Body of pancreas (tissue), 4 donors: ENCODE measurements at regions not wholly inside any gene's neighbourhood (a gene's known extent, or its start where the extent isn't known, plus 50 kb on each side); places are given as distances from the start of the nearest gene placed in this dataset.

ENCODE experiments used
- ATAC-seq: fragments of 150-250 bp; one replicate; pipeline ENCODE4 v1.9.1; 2016
- DNase-seq, 4 donors: peaks; one replicate each; pipeline ENCODE4 v3.0.0-alpha.2; 2019
- H3K27ac ChIP-seq, 4 donors: fragments of 200-600 bp; sonication (generic); 1 replicate in 3 of 4; 2 replicates in 1 of 4; pipeline versions ENCODE4 v1.5.1 to v1.6.1; 2016 to 2019; ENCODE audit warnings: mild to moderate bottlenecking in 1 of 4, mixed read lengths in 1 of 4, moderate library complexity in 1 of 4
- H3K27me3 ChIP-seq, 2 donors: fragments of 200-600 bp; sonication (generic); one replicate each; pipeline ENCODE4 v1.6.0; 2016; ENCODE audit warnings: mild to moderate bottlenecking in 1 of 2
- H3K36me3 ChIP-seq, 2 donors: fragments of 200-600 bp; sonication (generic); replicated peaks in 1 of 2; 2 replicates each; pipeline ENCODE4 v1.5.1; 2016; ENCODE audit warnings: low read depth in 2 of 2; ENCODE audit not compliant: insufficient read depth in 1 of 2
- H3K4me1 ChIP-seq: fragments of 200-600 bp; sonication (generic); one replicate; pipeline ENCODE4 v1.6.0; 2016
- H3K4me3 ChIP-seq, 2 donors: fragments of 200-600 bp; sonication (generic); 1 replicate in 1 of 2; 2 replicates in 1 of 2; pipeline ENCODE4 v1.5.1; 2016 to 2019
- H3K9me3 ChIP-seq, 3 donors: fragments of 200-600 bp; sonication (generic); 1 replicate in 2 of 3; 2 replicates in 1 of 3; pipeline ENCODE4 v1.5.1; 2016
- POLR2A ChIP-seq, 3 donors: fragments of 450-650 bp; IDR thresholded peaks; one replicate each; pipeline ENCODE4 v1.6.1; 2016; ENCODE audit warnings: antibody characterized with exemption in 3 of 3, mild to moderate bottlenecking in 2 of 3
- WGBS, 2 donors: methylation state at CpG; one replicate each; pipeline ENCODE4 v1.1.5; 2017; 5-methylcytosine and 5-hydroxymethylcytosine counted together
- intact Hi-C: fragments of 100-400 bp; cut with DNase I; formaldehyde crosslinking; loops from one replicate; pipeline ENCODE4 v1.15.1; 2023
- TF ChIP-seq, protein P1 (sequence below), 7 experiments: fragments of 450-650 bp in 4 of 7; fragments of 200-600 bp in 3 of 7; sonication (generic) in 3 of 7; IDR thresholded peaks; one replicate each; pipeline ENCODE4 v1.5.1; 2016 to 2019; ENCODE audit warnings: antibody characterized with exemption in 7 of 7

DNA sequence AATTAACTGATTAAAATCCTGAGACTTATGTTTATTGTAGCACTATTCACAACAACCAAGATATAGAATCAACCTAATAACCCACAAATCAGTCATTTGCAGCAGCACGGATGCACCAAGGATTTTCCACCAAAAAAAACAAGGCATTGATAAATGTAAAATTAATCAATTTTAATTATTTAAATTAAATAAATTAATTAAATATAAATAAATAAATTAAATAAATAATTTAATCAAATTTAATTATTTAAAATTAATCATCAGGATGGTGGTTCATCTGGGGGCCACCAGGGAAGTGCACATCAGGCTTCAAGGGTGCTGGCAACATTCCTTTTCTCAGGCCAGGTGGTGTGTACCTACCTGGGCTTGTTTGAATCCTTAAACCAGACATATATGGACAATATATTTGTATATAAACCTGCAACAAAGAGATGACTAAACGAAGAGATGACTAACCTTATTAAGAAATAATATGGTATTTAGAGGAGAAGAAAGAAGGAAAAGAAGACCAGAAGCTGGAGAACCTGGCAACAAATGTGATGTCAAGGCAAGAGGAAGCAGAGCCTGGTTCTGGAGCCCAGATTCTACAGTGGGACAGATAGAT, 89.2 kb downstream of the CD164 start:
- no peaks in the 10 kb centered on the region for H3K9me3 ChIP-seq
- ATAC-seq = no peak
- no peaks in the 10 kb centered on the region for H3K36me3 ChIP-seq
- no peak overlapping the region for H3K4me3 ChIP-seq
- 73 to 74% methylated on average over 2 of the region's 2 CpGs for WGBS, 2 donors
- intact Hi-C loops = no loop called here
- peaks cover 22% of the 10 kb centered on the region for H3K4me1 ChIP-seq
- no peak for TF ChIP-seq POLR2A (IDR thresholded peaks at IDR 0.05)
- TF ChIP-seq, protein P1, sequence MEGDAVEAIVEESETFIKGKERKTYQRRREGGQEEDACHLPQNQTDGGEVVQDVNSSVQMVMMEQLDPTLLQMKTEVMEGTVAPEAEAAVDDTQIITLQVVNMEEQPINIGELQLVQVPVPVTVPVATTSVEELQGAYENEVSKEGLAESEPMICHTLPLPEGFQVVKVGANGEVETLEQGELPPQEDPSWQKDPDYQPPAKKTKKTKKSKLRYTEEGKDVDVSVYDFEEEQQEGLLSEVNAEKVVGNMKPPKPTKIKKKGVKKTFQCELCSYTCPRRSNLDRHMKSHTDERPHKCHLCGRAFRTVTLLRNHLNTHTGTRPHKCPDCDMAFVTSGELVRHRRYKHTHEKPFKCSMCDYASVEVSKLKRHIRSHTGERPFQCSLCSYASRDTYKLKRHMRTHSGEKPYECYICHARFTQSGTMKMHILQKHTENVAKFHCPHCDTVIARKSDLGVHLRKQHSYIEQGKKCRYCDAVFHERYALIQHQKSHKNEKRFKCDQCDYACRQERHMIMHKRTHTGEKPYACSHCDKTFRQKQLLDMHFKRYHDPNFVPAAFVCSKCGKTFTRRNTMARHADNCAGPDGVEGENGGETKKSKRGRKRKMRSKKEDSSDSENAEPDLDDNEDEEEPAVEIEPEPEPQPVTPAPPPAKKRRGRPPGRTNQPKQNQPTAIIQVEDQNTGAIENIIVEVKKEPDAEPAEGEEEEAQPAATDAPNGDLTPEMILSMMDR (IDR thresholded peaks at IDR 0.05) = no peak
- no peaks in the 10 kb centered on the region for H3K27me3 ChIP-seq
- DNase-seq = no peak
- no peak overlapping the region for H3K27ac ChIP-seq

DNA sequence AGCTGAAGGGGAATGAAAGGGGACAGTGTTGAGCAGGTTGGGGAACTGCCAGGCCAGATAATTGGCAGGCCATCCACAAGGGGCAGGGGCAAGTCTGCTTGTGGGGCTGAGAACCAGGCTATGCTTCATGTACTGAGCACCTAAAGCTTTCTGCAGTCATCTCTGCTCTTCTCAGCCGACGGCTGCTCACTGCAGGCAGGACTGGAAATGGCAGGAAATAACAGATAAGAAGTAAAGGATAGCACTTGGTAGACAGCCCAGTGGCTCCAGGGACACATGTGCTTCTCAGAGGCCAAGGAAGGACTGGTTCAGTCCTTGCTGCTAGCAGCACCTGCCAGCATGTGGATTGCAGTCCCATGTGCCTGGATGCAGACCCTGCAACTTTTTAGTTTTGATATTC, 89.8 kb downstream of the CD164 start:
- intact Hi-C loops = no loop called here
- Histone ChIP-seq H3K4me3 (no peak overlapping the region), H3K27ac (no peak overlapping the region), H3K4me1 (peaks cover 22% of the 10 kb centered on the region), H3K9me3 (no peaks in the 10 kb centered on the region), H3K36me3 (no peaks in the 10 kb centered on the region), H3K27me3 (no peaks in the 10 kb centered on the region)
- DNase-seq (no peak), ATAC-seq (no peak)
- 80 to 82% methylated on average over 2 of the region's 2 CpGs for WGBS, 2 donors
- TF ChIP-seq POLR2A (IDR thresholded peaks at IDR 0.05) = no peak
- TF ChIP-seq, protein P1 (IDR thresholded peaks at IDR 0.05) = no peak

DNA sequence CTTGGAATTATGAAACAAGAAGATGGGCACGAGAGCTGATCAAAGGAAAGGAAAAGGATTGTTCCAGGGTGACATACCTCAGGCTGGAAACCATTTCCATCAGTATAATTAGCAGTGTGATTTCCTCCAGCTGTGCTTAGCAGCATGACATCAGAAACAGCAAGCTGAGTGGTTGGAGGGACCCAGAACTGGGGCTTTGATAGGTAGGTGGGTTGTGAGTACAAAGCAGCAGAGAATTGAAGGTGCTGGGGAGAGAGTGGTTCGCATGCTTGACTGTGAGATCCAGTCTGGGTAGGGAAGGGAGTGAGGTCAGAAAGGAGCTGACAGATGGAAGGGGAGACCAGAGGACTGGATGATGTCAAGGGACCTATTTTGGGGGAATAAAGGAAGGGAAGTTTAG, 90.4 kb downstream of the CD164 start:
- DNase-seq (no peak), ATAC-seq (no peak)
- H3K27me3 ChIP-seq = no peaks in the 10 kb centered on the region
- no peaks in the 10 kb centered on the region for H3K9me3 ChIP-seq
- TF ChIP-seq POLR2A (IDR thresholded peaks at IDR 0.05) = no peak
- TF ChIP-seq, protein P1 (IDR thresholded peaks at IDR 0.05) = no peak
- intact Hi-C loops = no loop called here
- H3K36me3 ChIP-seq = no peaks in the 10 kb centered on the region
- no peak overlapping the region for H3K4me3 ChIP-seq
- H3K27ac ChIP-seq = no peak overlapping the region
- peaks cover 21% of the 10 kb centered on the region for H3K4me1 ChIP-seq
- WGBS, 2 donors = 88 to 92% methylated on average over 2 of the region's 2 CpGs

DNA sequence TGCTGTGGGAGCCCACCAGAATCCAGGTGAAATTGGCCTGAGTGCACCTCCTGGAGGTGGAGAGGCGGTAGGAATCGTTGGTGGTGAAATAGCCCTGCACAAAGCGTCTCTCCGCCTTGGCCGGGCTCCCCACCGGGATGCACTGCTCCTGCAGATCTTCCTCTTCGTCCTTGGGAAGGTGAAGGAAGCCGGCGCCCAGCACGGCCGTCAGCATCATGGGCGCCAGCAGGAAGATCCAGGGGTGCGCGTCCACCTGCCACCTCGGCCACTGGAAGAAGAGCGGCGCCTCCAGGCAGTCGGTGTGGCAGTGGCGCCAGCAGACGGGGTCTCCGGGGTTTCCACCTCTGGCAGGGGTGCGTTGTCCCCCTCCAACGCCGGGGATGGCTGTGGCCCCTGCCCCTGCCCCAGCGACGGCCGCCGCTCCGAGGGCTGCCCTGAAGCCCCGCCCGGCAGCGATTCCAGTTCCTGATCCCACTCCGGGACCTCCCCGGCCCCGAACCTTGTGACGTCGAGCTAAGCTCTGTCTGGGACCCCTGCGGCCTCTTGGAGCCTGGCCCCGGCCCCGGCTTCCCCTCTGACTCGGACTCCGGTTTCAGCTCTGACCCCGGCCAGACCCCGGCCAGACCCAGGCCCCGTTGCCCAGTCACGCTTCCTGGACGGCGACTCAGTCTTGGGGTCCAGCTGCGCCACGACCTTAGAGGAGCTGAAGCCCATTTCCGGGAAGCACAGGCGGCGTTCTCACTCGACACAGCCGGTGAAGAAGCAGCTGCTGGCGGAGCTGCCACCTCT, 91.9 kb downstream of the CD164 start:
- Histone ChIP-seq H3K27me3 (no peaks in the 10 kb centered on the region), H3K9me3 (no peaks in the 10 kb centered on the region), H3K4me1 (peaks cover 5% of the 10 kb centered on the region), H3K36me3 (no peaks in the 10 kb centered on the region), H3K27ac (no peak overlapping the region), H3K4me3 (no peak overlapping the region)
- DNase-seq (no peak), ATAC-seq (no peak)
- TF ChIP-seq POLR2A (IDR thresholded peaks at IDR 0.05) = no peak
- TF ChIP-seq, protein P1 (IDR thresholded peaks at IDR 0.05) = no peak
- 82 to 97% methylated on average over 8 to 56 of the region's 56 CpGs for WGBS, 2 donors
- intact Hi-C loops = no loop called here

DNA sequence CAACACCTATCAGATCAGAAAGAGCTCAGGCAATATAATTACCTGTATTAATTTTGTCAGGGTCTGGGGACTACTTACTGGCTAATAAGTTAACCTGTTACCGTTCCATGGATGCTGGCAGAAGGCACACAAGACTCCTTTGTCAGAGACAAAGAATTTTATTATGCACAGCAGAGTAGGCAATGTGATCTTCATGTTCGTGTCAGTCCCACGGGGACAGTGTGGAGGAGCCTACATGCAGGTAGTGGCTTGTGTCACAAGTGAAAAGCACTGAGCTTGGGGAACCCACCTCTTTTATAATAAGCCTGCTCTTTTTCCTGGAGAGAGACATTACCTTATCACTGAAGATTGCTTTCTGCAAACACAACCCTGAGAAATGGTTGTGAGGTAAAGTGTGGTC, 96.9 kb downstream of the CD164 start:
- 63 to 65% methylated on average over 3 of the region's 3 CpGs for WGBS, 2 donors
- intact Hi-C loops = no loop called here
- no peak for DNase-seq
- no peak for ATAC-seq
- H3K27me3 ChIP-seq = no peaks in the 10 kb centered on the region
- H3K4me3 ChIP-seq = no peak overlapping the region
- H3K27ac ChIP-seq = no peak overlapping the region
- TF ChIP-seq, protein P1 (IDR thresholded peaks at IDR 0.05) = no peak
- TF ChIP-seq POLR2A (IDR thresholded peaks at IDR 0.05) = no peak
- H3K4me1 ChIP-seq = no peaks in the 10 kb centered on the region
- no peaks in the 10 kb centered on the region for H3K36me3 ChIP-seq
- H3K9me3 ChIP-seq = no peaks in the 10 kb centered on the region
